ENCODE measurements at regions not wholly inside any gene's neighbourhood (a gene's known extent, or its start where the extent isn't known, plus 50 kb on each side); places are given as distances from the start of the nearest gene placed in this dataset.

- H3K4me1 Mint-ChIP-seq (ENCODE audit: low read depth), result no peaks in the 10 kb centered on the region
- H3K36me3 Mint-ChIP-seq (ENCODE audit: low read depth), result no peaks in the 10 kb centered on the region
- no peak overlapping the region for H3K4me3 Mint-ChIP-seq
- H3K27ac Mint-ChIP-seq, result no peak overlapping the region
- ATAC-seq, result no peak
- ChIA-PET POLR2A (no interaction called here), CTCF (no interaction called here)
- DNase-seq, result no peak
- H3K9me3 Mint-ChIP-seq (ENCODE audit: insufficient read depth), result no peaks in the 10 kb centered on the region
- no peaks in the 10 kb centered on the region for H3K27me3 Mint-ChIP-seq (ENCODE audit: low read depth)
Measured at GRCh38 chr4:28228561-28229491, 1368.2 kb downstream of the STIM2 start.

- CTCF ChIA-PET, result no interaction called here
- no peaks in the 10 kb centered on the region for H3K36me3 Mint-ChIP-seq (ENCODE audit: low read depth)
- H3K27me3 Mint-ChIP-seq (ENCODE audit: low read depth), result no peaks in the 10 kb centered on the region
- no peaks in the 10 kb centered on the region for H3K9me3 Mint-ChIP-seq (ENCODE audit: insufficient read depth)
- no peak overlapping the region for H3K27ac Mint-ChIP-seq
- POLR2A ChIA-PET, result no interaction called here
- H3K4me1 Mint-ChIP-seq (ENCODE audit: low read depth), result no peaks in the 10 kb centered on the region
- no peak overlapping the region for H3K4me3 Mint-ChIP-seq
- ATAC-seq, result no peak
- DNase-seq, result no peak
Measured at GRCh38 chr4:28232376-28232775, 1371.7 kb downstream of the STIM2 start.

- Mint-ChIP-seq H3K27me3 (ENCODE audit: low read depth) (no peaks in the 10 kb centered on the region), H3K27ac (no peak overlapping the region), H3K4me1 (ENCODE audit: low read depth) (no peaks in the 10 kb centered on the region), H3K36me3 (ENCODE audit: low read depth) (no peaks in the 10 kb centered on the region), H3K4me3 (no peak overlapping the region), H3K9me3 (ENCODE audit: insufficient read depth) (no peaks in the 10 kb centered on the region)
- ChIA-PET POLR2A (no interaction called here), CTCF (no interaction called here)
- DNase-seq, result no peak
- ATAC-seq, result no peak
Measured at GRCh38 chr4:28232951-28233350, 1372.3 kb downstream of the STIM2 start.

- Mint-ChIP-seq H3K36me3 (ENCODE audit: low read depth) (no peaks in the 10 kb centered on the region), H3K27me3 (ENCODE audit: low read depth) (no peaks in the 10 kb centered on the region), H3K27ac (no peak overlapping the region), H3K4me3 (no peak overlapping the region), H3K9me3 (ENCODE audit: insufficient read depth) (no peaks in the 10 kb centered on the region), H3K4me1 (ENCODE audit: low read depth) (no peaks in the 10 kb centered on the region)
- ChIA-PET POLR2A (no interaction called here), CTCF (no interaction called here)
- DNase-seq (no peak), ATAC-seq (no peak)
Measured at GRCh38 chr4:28233724-28234123, 1373.1 kb downstream of the STIM2 start.

GRCh38 chr4:28238876-28239275 lies 1378.2 kb downstream of the STIM2 start:
- POLR2A ChIA-PET, result no interaction called here
- no peak overlapping the region for H3K4me3 Mint-ChIP-seq
- no peak for DNase-seq
- no peak for ATAC-seq
- no peak overlapping the region for H3K27ac Mint-ChIP-seq
- CTCF ChIA-PET, result no interaction called here
- peaks cover 3% of the 10 kb centered on the region for H3K9me3 Mint-ChIP-seq (ENCODE audit: insufficient read depth)
- H3K36me3 Mint-ChIP-seq (ENCODE audit: low read depth), result no peaks in the 10 kb centered on the region
- no peaks in the 10 kb centered on the region for H3K27me3 Mint-ChIP-seq (ENCODE audit: low read depth)
- no peaks in the 10 kb centered on the region for H3K4me1 Mint-ChIP-seq (ENCODE audit: low read depth)

GRCh38 chr4:28241021-28241420 lies 1380.4 kb downstream of the STIM2 start:
- Mint-ChIP-seq H3K36me3 (ENCODE audit: low read depth) (no peaks in the 10 kb centered on the region), H3K27ac (no peak overlapping the region), H3K4me3 (no peak overlapping the region), H3K9me3 (ENCODE audit: insufficient read depth) (peaks cover 3% of the 10 kb centered on the region), H3K4me1 (ENCODE audit: low read depth) (no peaks in the 10 kb centered on the region), H3K27me3 (ENCODE audit: low read depth) (no peaks in the 10 kb centered on the region)
- POLR2A ChIA-PET, result no interaction called here
- ATAC-seq (no peak), DNase-seq (no peak)
- CTCF ChIA-PET, result no interaction called here

- Mint-ChIP-seq H3K27me3 (ENCODE audit: low read depth) (no peaks in the 10 kb centered on the region), H3K4me3 (no peak overlapping the region), H3K36me3 (ENCODE audit: low read depth) (no peaks in the 10 kb centered on the region), H3K9me3 (ENCODE audit: insufficient read depth) (peaks cover 3% of the 10 kb centered on the region), H3K4me1 (ENCODE audit: low read depth) (no peaks in the 10 kb centered on the region), H3K27ac (no peak overlapping the region)
- ChIA-PET CTCF (no interaction called here), POLR2A (no interaction called here)
- DNase-seq (no peak), ATAC-seq (no peak)
Measured at GRCh38 chr4:28247805-28248204, 1387.2 kb downstream of the STIM2 start.

GRCh38 chr4:28248269-28248668 lies 1387.6 kb downstream of the STIM2 start:
- DNase-seq, result no peak
- no peaks in the 10 kb centered on the region for H3K9me3 Mint-ChIP-seq (ENCODE audit: insufficient read depth)
- ChIA-PET CTCF (no interaction called here), POLR2A (no interaction called here)
- no peaks in the 10 kb centered on the region for H3K4me1 Mint-ChIP-seq (ENCODE audit: low read depth)
- no peak for ATAC-seq
- no peak overlapping the region for H3K4me3 Mint-ChIP-seq
- no peaks in the 10 kb centered on the region for H3K36me3 Mint-ChIP-seq (ENCODE audit: low read depth)
- H3K27ac Mint-ChIP-seq, result no peak overlapping the region
- H3K27me3 Mint-ChIP-seq (ENCODE audit: low read depth), result no peaks in the 10 kb centered on the region

DNA sequence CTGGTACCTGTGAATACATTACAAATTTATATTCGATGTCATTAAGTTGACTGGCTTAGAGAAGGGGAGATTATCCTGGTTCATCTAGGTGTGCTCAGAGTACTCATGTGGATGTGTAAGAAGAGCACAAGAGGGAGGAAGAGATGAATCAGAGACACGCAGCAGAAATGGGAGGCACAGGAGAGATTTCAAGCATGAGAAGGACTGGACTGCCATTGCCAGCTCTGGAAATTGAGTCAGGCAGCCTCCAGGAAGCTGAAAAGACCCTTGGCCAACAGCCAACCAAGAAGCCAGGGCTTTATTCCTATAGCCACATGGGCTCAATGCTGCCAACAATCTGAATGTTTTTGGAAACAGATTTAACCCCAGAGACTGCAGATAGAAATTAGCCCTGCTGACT lies 1390.0 kb downstream of the STIM2 start:
- H3K27ac Mint-ChIP-seq, result no peak overlapping the region
- CTCF ChIA-PET, result no interaction called here
- ATAC-seq, result no peak

GRCh38 chr4:28251831-28252230 lies 1391.2 kb downstream of the STIM2 start:
- H3K9me3 Mint-ChIP-seq (ENCODE audit: insufficient read depth), result peaks cover 9% of the 10 kb centered on the region
- no peaks in the 10 kb centered on the region for H3K36me3 Mint-ChIP-seq (ENCODE audit: low read depth)
- no peak overlapping the region for H3K4me3 Mint-ChIP-seq
- ChIA-PET CTCF (no interaction called here), POLR2A (no interaction called here)
- no peaks in the 10 kb centered on the region for H3K27me3 Mint-ChIP-seq (ENCODE audit: low read depth)
- ATAC-seq (no peak), DNase-seq (no peak)
- no peak overlapping the region for H3K27ac Mint-ChIP-seq
- no peaks in the 10 kb centered on the region for H3K4me1 Mint-ChIP-seq (ENCODE audit: low read depth)

More for the DNA sequence above, 1390.0 kb downstream of the STIM2 start:
- no peaks in the 10 kb centered on the region for H3K4me1 Mint-ChIP-seq (ENCODE audit: low read depth)
- DNase-seq, result no peak
- no peaks in the 10 kb centered on the region for H3K27me3 Mint-ChIP-seq (ENCODE audit: low read depth)
- H3K36me3 Mint-ChIP-seq (ENCODE audit: low read depth), result no peaks in the 10 kb centered on the region
- H3K9me3 Mint-ChIP-seq (ENCODE audit: insufficient read depth), result peaks cover 4% of the 10 kb centered on the region
- H3K4me3 Mint-ChIP-seq, result no peak overlapping the region
- POLR2A ChIA-PET, result no interaction called here

DNA sequence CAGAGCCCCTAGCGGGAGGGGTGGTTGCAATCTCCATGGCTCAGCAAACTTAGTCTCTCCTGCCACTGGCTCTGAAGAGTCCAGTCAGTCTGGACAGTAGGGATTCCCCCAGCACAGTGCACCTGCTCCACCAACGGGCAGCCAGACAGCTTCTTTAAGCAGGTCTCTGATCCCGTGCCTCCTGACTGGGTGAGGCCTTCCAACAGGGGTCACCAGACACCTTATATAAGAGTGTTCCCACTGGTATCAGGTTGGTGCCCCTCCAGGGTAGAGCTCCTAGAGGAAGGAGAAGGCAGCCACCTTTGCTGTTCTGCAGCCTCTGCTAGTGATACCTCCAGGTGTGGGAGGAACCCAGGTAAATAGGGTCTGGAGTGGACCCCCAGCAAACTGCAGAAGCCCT lies 1393.4 kb downstream of the STIM2 start:
- ATAC-seq, result no peak
- Mint-ChIP-seq H3K4me1 (ENCODE audit: low read depth) (no peaks in the 10 kb centered on the region), H3K9me3 (ENCODE audit: insufficient read depth) (peaks cover 9% of the 10 kb centered on the region), H3K36me3 (ENCODE audit: low read depth) (no peaks in the 10 kb centered on the region), H3K27ac (no peak overlapping the region), H3K4me3 (no peak overlapping the region), H3K27me3 (ENCODE audit: low read depth) (no peaks in the 10 kb centered on the region)
- ChIA-PET POLR2A (no interaction called here), CTCF (no interaction called here)
- DNase-seq, result no peak

GRCh38 chr4:28256295-28256694 lies 1395.7 kb downstream of the STIM2 start:
- H3K9me3 Mint-ChIP-seq (ENCODE audit: insufficient read depth), result peaks cover 13% of the 10 kb centered on the region
- H3K27ac Mint-ChIP-seq, result no peak overlapping the region
- ChIA-PET CTCF (no interaction called here), POLR2A (no interaction called here)
- H3K4me3 Mint-ChIP-seq, result no peak overlapping the region
- ATAC-seq (no peak), DNase-seq (no peak)
- H3K27me3 Mint-ChIP-seq (ENCODE audit: low read depth), result no peaks in the 10 kb centered on the region
- no peaks in the 10 kb centered on the region for H3K36me3 Mint-ChIP-seq (ENCODE audit: low read depth)
- no peaks in the 10 kb centered on the region for H3K4me1 Mint-ChIP-seq (ENCODE audit: low read depth)

DNA sequence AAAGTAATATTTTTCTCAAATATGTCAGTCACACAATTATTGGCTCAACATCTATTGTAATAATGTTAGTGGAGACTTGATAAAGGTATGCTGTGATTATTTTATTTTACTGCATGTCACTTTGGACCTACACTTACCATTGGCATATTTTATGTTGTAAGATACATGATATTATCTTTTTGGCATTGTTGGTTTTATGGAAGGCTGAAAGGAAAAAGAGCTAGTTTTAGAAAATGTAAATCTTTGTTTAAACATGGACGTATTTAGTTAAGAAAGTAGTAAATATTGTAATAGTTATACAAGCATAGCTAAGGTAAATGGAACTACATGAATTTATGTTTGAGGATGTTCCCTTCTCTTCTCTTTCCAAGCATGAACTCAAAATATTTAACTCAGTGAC lies 1399.3 kb downstream of the STIM2 start:
- CTCF ChIA-PET, result no interaction called here
- H3K4me1 Mint-ChIP-seq (ENCODE audit: low read depth), result no peaks in the 10 kb centered on the region
- DNase-seq (no peak), ATAC-seq (no peak)
- POLR2A ChIA-PET, result no interaction called here
- no peak overlapping the region for H3K4me3 Mint-ChIP-seq
- H3K9me3 Mint-ChIP-seq (ENCODE audit: insufficient read depth), result peaks cover 18% of the 10 kb centered on the region
- no peaks in the 10 kb centered on the region for H3K27me3 Mint-ChIP-seq (ENCODE audit: low read depth)
- no peak overlapping the region for H3K27ac Mint-ChIP-seq
- no peaks in the 10 kb centered on the region for H3K36me3 Mint-ChIP-seq (ENCODE audit: low read depth)

Data from activated CD8-positive, alpha-beta T cell treated with anti-CD3 and anti-CD28 coated beads, Interleukin-2, amount 10 ng/mL, durations not matched to agents 7 days and 5 days (primary cell).